ENCODE measurements at regions not wholly inside any gene's neighbourhood (a gene's known extent, or its start where the extent isn't known, plus 50 kb on each side); places are given as distances from the start of the nearest gene placed in this dataset.

DNA sequence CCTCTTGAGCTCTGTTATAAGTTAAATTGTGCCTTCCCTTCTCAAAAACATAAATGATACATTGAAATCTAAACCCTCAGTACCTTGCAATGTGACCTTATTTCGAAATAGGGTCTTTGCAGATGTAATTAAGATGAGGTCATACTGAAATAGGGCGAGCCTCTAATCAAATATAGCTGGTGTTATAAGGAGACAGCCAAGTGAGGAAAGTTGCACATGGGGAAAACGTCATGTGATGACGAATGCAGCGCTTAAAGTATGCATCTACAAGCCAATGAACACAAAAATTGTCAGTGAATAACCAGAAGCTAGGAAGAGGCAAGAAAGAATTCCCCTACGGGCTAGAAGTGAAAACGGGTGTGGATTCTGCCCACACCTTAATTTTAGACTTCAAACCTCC lies 305.2 kb upstream of the FOXG1 start:
- H3K27ac ChIP-seq (ENCODE audit: extremely low read depth, low read depth, low read length), result no peak overlapping the region
- H3K36me3 ChIP-seq (ENCODE audit: control insufficient read depth in 2 of 2, insufficient read depth in 1 of 2, low read length in 2 of 2), result no peaks in the 10 kb centered on the region
- no peak overlapping the region for H3K4me3 ChIP-seq (ENCODE audit: low read depth, low read length)
- H3K9me3 ChIP-seq (ENCODE audit: control insufficient read depth, insufficient read depth, low read depth, low read length), result no peaks in the 10 kb centered on the region
- CTCF ChIA-PET, result no interaction called here
- no peaks in the 10 kb centered on the region for H3K4me1 ChIP-seq (ENCODE audit: control insufficient read depth, insufficient read depth, low read length)
- POLR2A ChIA-PET, result no interaction called here
- TF ChIP-seq RBAK (tag by site-specific recombination; IDR thresholded peaks at IDR 0.05) (no peak), ZNF341 (tag by site-specific recombination; IDR thresholded peaks at IDR 0.05; ENCODE audit: low read depth) (no peak), ZFP41 (tag by site-specific recombination; IDR thresholded peaks at IDR 0.05; ENCODE audit: borderline replicate concordance) (no peak), ZNF600 (tag by site-specific recombination; IDR thresholded peaks at IDR 0.05) (no peak), EGR2 (tag by site-specific recombination; IDR thresholded peaks at IDR 0.05; ENCODE audit: low read depth) (no peak)

DNA sequence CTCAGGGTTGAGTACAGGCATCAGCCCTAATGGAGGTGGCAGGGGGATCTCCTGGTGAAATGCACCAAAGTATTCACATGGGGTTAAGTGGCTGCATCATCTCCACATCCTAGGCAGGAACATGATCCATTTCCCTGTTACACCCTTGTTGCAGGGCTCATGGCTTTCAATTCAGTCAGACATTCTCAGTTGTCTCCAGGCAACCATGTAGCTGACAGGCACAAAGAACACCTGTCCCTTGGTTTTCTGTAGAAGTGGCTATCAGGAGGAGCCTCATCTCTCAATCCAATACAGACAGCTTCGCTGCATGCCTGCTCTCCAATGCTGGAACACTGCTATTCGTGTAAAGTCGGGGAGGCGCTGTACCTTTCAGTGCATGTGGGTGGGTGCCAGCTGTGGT lies 299.0 kb upstream of the FOXG1 start:
- Histone ChIP-seq H3K36me3 (ENCODE audit: control insufficient read depth in 2 of 2, insufficient read depth in 1 of 2, low read length in 2 of 2) (no peaks in the 10 kb centered on the region), H3K4me1 (ENCODE audit: control insufficient read depth, insufficient read depth, low read length) (no peaks in the 10 kb centered on the region), H3K4me3 (ENCODE audit: low read depth, low read length) (no peak overlapping the region), H3K9me3 (ENCODE audit: control insufficient read depth, insufficient read depth, low read depth, low read length) (no peaks in the 10 kb centered on the region), H3K27ac (ENCODE audit: extremely low read depth, low read depth, low read length) (no peak overlapping the region)
- CTCF ChIA-PET, result no interaction called here
- no peak for TF ChIP-seq ZNF677 (tag by site-specific recombination; IDR thresholded peaks at IDR 0.05)
- no peak for TF ChIP-seq ZNF707 (tag by site-specific recombination; IDR thresholded peaks at IDR 0.05)
- TF ChIP-seq ZNF555 (tag by site-specific recombination; conservative IDR thresholded peaks at IDR 0.05), result no peak
- TF ChIP-seq ZNF266 (tag by site-specific recombination; IDR thresholded peaks at IDR 0.05; ENCODE audit: low read depth), result no peak
- no peak for TF ChIP-seq ZNF391 (tag by site-specific recombination; IDR thresholded peaks at IDR 0.05; ENCODE audit: borderline replicate concordance, low read depth)
- TF ChIP-seq, protein P1, sequence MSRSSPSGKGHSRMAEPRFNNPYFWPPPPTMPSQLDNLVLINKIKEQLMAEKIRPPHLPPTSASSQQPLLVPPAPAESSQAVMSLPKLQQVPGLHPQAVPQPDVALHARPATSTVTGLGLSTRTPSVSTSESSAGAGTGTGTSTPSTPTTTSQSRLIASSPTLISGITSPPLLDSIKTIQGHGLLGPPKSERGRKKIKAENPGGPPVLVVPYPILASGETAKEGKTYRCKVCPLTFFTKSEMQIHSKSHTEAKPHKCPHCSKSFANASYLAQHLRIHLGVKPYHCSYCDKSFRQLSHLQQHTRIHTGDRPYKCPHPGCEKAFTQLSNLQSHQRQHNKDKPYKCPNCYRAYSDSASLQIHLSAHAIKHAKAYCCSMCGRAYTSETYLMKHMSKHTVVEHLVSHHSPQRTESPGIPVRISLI (tag by site-specific recombination; IDR thresholded peaks at IDR 0.05), result no peak
- TF ChIP-seq BCL11B (tag by site-specific recombination; IDR thresholded peaks at IDR 0.05; ENCODE audit: low read depth), result no peak
- no peak for TF ChIP-seq MEIS1 (CRISPR knock-in tag; IDR thresholded peaks at IDR 0.05; ENCODE audit: borderline replicate concordance)
- no peak for TF ChIP-seq ZBTB17 (tag by site-specific recombination; IDR thresholded peaks at IDR 0.05)
- no peak for TF ChIP-seq ZNF19 (tag by site-specific recombination; IDR thresholded peaks at IDR 0.05; ENCODE audit: low read depth)
- no peak for TF ChIP-seq ZNF202 (tag by site-specific recombination; IDR thresholded peaks at IDR 0.05; ENCODE audit: borderline replicate concordance)
- TF ChIP-seq, protein P2, sequence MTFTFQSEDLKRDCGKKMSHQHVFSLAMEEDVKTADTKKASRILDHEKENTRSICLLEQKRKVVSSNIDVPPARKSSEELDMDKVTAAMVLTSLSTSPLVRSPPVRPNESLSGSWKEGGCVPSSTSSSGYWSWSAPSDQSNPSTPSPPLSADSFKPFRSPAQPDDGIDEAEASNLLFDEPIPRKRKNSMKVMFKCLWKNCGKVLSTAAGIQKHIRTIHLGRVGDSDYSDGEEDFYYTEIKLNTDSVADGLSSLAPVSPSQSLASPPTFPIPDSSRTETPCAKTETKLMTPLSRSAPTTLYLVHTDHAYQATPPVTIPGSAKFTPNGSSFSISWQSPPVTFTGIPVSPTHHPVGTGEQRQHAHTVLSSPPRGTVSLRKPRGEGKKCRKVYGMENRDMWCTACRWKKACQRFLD (tag by site-specific recombination; IDR thresholded peaks at IDR 0.05), result no peak
- TF ChIP-seq, protein P3, sequence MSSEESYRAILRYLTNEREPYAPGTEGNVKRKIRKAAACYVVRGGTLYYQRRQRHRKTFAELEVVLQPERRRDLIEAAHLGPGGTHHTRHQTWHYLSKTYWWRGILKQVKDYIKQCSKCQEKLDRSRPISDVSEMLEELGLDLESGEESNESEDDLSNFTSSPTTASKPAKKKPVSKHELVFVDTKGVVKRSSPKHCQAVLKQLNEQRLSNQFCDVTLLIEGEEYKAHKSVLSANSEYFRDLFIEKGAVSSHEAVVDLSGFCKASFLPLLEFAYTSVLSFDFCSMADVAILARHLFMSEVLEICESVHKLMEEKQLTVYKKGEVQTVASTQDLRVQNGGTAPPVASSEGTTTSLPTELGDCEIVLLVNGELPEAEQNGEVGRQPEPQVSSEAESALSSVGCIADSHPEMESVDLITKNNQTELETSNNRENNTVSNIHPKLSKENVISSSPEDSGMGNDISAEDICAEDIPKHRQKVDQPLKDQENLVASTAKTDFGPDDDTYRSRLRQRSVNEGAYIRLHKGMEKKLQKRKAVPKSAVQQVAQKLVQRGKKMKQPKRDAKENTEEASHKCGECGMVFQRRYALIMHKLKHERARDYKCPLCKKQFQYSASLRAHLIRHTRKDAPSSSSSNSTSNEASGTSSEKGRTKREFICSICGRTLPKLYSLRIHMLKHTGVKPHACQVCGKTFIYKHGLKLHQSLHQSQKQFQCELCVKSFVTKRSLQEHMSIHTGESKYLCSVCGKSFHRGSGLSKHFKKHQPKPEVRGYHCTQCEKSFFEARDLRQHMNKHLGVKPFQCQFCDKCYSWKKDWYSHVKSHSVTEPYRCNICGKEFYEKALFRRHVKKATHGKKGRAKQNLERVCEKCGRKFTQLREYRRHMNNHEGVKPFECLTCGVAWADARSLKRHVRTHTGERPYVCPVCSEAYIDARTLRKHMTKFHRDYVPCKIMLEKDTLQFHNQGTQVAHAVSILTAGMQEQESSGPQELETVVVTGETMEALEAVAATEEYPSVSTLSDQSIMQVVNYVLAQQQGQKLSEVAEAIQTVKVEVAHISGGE (tag by site-specific recombination; conservative IDR thresholded peaks at IDR 0.05; ENCODE audit: low read depth), result no peak
- no peak for TF ChIP-seq ZNF473 (tag by site-specific recombination; IDR thresholded peaks at IDR 0.05)
- no peak for TF ChIP-seq ZNF394 (tag by site-specific recombination; IDR thresholded peaks at IDR 0.05; ENCODE audit: borderline replicate concordance)
- TF ChIP-seq ZNF585B (tag by site-specific recombination; IDR thresholded peaks at IDR 0.05), result no peak
- TF ChIP-seq, protein P4, sequence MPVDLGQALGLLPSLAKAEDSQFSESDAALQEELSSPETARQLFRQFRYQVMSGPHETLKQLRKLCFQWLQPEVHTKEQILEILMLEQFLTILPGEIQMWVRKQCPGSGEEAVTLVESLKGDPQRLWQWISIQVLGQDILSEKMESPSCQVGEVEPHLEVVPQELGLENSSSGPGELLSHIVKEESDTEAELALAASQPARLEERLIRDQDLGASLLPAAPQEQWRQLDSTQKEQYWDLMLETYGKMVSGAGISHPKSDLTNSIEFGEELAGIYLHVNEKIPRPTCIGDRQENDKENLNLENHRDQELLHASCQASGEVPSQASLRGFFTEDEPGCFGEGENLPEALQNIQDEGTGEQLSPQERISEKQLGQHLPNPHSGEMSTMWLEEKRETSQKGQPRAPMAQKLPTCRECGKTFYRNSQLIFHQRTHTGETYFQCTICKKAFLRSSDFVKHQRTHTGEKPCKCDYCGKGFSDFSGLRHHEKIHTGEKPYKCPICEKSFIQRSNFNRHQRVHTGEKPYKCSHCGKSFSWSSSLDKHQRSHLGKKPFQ (tag by site-specific recombination; IDR thresholded peaks at IDR 0.05), result no peak
- POLR2A ChIA-PET, result no interaction called here

Measured in HEK293 (cell line).